ENCODE measurements at regions not wholly inside any gene's neighbourhood (a gene's known extent, or its start where the extent isn't known, plus 50 kb on each side); places are given as distances from the start of the nearest gene placed in this dataset.

DNA sequence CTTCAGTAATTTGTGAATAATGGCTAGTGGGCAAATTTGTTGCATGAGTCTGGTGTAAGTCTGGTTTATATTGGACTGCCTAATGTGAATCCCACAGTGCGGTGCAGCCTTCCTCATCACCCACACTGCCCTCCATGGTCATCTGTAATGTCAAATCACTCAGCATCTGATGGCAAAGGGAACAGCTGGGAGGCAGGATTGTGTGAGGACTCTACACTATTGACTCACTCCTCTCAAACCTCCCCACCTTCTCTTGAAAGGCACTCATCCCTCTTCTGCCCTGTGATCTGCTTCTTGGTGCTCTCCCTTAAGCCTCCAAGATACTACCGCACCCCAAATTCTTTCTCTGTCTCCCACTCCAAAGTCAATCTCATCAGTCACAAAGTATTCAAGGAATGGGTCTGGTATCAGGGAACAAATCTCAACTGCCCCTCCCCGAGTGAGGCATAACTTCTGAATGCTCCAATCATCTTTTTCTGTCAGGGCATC, 146.0 kb upstream of the BEND6 start:
- no peaks in the 10 kb centered on the region for H3K36me3 ChIP-seq (ENCODE audit: control insufficient read depth in 1 of 2, insufficient read depth in 2 of 2, low read length in 2 of 2)
- H3K4me3 ChIP-seq (replicated peaks in 1 of 2; ENCODE audit: low read depth in 1 of 2, low read length in 2 of 2) = no peak overlapping the region
- no peaks in the 10 kb centered on the region for H4K20me1 ChIP-seq (ENCODE audit: insufficient read depth)
- ChIA-PET RAD21 (ENCODE audit: low non-redundant PET in 1 of 2, low total read pairs in 2 of 2, uncharacterized antibody in 2 of 2, unreplicated experiment in 2 of 2) (no interaction called here), CTCF (no interaction called here), POLR2A (no interaction called here)
- H3K9ac ChIP-seq (ENCODE audit: low read length) = no peak overlapping the region
- no TSS peak for BruUV-seq (replicated peaks)
- peaks cover 42 to 45% of the 10 kb centered on the region in 2 experiments for H3K4me1 ChIP-seq (ENCODE audit: control insufficient read depth in 1 of 2, insufficient read depth in 2 of 2, low read length in 2 of 2)
- H3K27me3 ChIP-seq (ENCODE audit: insufficient read depth, low read length) = no peaks in the 10 kb centered on the region
- intact Hi-C loops (cut with micrococcal nuclease) = no loop called here
- DNase-seq (ENCODE audit: low read depth, low spot score) = no peak
- no peaks in the 10 kb centered on the region for H3K9me2 ChIP-seq (ENCODE audit: insufficient read depth)
- no peaks in the 10 kb centered on the region for H3K9me3 ChIP-seq (ENCODE audit: control insufficient read depth in 1 of 2, insufficient read depth in 1 of 2, low read depth in 1 of 2, low read length in 2 of 2)
- peak overlapping the region; percentile 20 for H3K4me2 ChIP-seq (ENCODE audit: low read length)
- ATAC-seq = peak; percentile 80
- H2AFZ ChIP-seq (ENCODE audit: low read depth, low read length, poor library complexity, severe bottlenecking) = no peak overlapping the region
- H3K27ac ChIP-seq (ENCODE audit: low read depth, low read length) = peak overlapping the region; percentile 41; the same call in 1 of the 2 replicates
- TF ChIP-seq ELF1 (IDR thresholded peaks at IDR 0.05; ENCODE audit: borderline replicate concordance, low read depth) (no peak), ZFX (IDR thresholded peaks at IDR 0.05) (no peak), ZNF274 (IDR thresholded peaks at IDR 0.05; ENCODE audit: low read depth, low read length) (no peak), SIN3A (IDR thresholded peaks at IDR 0.05; ENCODE audit: low read depth) (no peak), FOSL1 (IDR thresholded peaks at IDR 0.05; ENCODE audit: low read depth) (no peak), YY1 (IDR thresholded peaks at IDR 0.05; ENCODE audit: extremely low read depth, insufficient replicate concordance, low read depth, low read length) (no peak), SP1 (IDR thresholded peaks at IDR 0.05; ENCODE audit: low read depth) (no peak), TCF7L2 (IDR thresholded peaks at IDR 0.05; ENCODE audit: borderline replicate concordance, extremely low read depth, insufficient read depth, insufficient read length) (no peak), CBX3 (IDR thresholded peaks at IDR 0.05; ENCODE audit: low read depth) (no peak)
- TF ChIP-seq, protein P1, sequence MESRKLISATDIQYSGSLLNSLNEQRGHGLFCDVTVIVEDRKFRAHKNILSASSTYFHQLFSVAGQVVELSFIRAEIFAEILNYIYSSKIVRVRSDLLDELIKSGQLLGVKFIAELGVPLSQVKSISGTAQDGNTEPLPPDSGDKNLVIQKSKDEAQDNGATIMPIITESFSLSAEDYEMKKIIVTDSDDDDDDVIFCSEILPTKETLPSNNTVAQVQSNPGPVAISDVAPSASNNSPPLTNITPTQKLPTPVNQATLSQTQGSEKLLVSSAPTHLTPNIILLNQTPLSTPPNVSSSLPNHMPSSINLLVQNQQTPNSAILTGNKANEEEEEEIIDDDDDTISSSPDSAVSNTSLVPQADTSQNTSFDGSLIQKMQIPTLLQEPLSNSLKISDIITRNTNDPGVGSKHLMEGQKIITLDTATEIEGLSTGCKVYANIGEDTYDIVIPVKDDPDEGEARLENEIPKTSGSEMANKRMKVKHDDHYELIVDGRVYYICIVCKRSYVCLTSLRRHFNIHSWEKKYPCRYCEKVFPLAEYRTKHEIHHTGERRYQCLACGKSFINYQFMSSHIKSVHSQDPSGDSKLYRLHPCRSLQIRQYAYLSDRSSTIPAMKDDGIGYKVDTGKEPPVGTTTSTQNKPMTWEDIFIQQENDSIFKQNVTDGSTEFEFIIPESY (IDR thresholded peaks at IDR 0.05; ENCODE audit: extremely low read depth, insufficient replicate concordance, low read length) = no peak
- TF ChIP-seq, protein P2, sequence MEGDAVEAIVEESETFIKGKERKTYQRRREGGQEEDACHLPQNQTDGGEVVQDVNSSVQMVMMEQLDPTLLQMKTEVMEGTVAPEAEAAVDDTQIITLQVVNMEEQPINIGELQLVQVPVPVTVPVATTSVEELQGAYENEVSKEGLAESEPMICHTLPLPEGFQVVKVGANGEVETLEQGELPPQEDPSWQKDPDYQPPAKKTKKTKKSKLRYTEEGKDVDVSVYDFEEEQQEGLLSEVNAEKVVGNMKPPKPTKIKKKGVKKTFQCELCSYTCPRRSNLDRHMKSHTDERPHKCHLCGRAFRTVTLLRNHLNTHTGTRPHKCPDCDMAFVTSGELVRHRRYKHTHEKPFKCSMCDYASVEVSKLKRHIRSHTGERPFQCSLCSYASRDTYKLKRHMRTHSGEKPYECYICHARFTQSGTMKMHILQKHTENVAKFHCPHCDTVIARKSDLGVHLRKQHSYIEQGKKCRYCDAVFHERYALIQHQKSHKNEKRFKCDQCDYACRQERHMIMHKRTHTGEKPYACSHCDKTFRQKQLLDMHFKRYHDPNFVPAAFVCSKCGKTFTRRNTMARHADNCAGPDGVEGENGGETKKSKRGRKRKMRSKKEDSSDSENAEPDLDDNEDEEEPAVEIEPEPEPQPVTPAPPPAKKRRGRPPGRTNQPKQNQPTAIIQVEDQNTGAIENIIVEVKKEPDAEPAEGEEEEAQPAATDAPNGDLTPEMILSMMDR (IDR thresholded peaks at IDR 0.05 in 2 of 3, conservative IDR thresholded peaks at IDR 0.05 in 1 of 3; ENCODE audit: borderline replicate concordance in 1 of 3, insufficient read depth in 1 of 3, low read depth in 2 of 3, low read length in 2 of 3) = no peak
- peaks cover 92% of the 10 kb centered on the region for H3K79me2 ChIP-seq (ENCODE audit: insufficient read depth, low read length)
